ENCODE measurements at regions not wholly inside any gene's neighbourhood (a gene's known extent, or its start where the extent isn't known, plus 50 kb on each side); places are given as distances from the start of the nearest gene placed in this dataset.

DNA sequence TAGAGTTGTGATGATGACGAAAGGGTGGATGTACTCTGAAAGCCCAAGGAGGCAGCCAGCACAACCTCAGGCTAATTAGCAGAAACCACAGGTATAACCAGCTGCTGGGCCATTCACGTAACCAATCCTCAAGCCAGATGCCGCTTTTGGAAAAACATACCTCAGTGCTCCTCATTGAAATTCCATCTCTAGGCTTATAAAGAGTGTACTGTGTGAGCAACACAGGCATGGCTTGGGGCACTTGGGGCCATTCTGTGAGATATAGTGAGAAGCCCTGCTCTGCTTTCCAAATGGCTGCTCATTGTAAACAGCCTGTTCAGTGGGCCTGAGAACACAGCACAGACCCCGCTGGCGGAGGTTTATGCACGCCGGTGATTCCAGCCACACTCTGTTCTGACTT, 182.1 kb upstream of the HHIP start (continued):
- TF ChIP-seq CEBPB (IDR thresholded peaks at IDR 0.05) (no peak), EHMT2 (IDR thresholded peaks at IDR 0.05; ENCODE audit: low read depth) (no peak)

- Histone ChIP-seq H3K9me3 (no peaks in the 10 kb centered on the region), H3K4me2 (no peak overlapping the region), H3K27ac (no peak overlapping the region), H3K4me3 (no peak overlapping the region), H3K4me1 (no peaks in the 10 kb centered on the region)
- ATAC-seq (no peak), DNase-seq (ENCODE audit: low read depth in 1 of 2, low spot score in 1 of 2) (no peak), FAIRE-seq (no peak)
- CTCF ChIA-PET = no interaction called here
- TF ChIP-seq CHD2 (IDR thresholded peaks at IDR 0.05; ENCODE audit: low read length, partially characterized antibody) (no peak), RARB (CRISPR knock-in tag; IDR thresholded peaks at IDR 0.05) (no peak), CBX8 (IDR thresholded peaks at IDR 0.05) (no peak), KDM1A (IDR thresholded peaks at IDR 0.05; ENCODE audit: low read depth) (no peak), KDM5A (IDR thresholded peaks at IDR 0.05) (no peak), BHLHE40 (IDR thresholded peaks at IDR 0.05; ENCODE audit: low read depth, low read length) (no peak)
- TF ChIP-seq, protein P1, sequence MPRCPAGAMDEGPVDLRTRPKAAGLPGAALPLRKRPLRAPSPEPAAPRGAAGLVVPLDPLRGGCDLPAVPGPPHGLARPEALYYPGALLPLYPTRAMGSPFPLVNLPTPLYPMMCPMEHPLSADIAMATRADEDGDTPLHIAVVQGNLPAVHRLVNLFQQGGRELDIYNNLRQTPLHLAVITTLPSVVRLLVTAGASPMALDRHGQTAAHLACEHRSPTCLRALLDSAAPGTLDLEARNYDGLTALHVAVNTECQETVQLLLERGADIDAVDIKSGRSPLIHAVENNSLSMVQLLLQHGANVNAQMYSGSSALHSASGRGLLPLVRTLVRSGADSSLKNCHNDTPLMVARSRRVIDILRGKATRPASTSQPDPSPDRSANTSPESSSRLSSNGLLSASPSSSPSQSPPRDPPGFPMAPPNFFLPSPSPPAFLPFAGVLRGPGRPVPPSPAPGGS (IDR thresholded peaks at IDR 0.05) = no peak
- WGBS (ENCODE audit: missing lambda C conversion rate) = 47% methylated on average over 2 of the region's 2 CpGs
- POLR2A ChIA-PET = no interaction called here
Observed at GRCh38 chr4:144465546-144465945, 180.4 kb upstream of the HHIP start.

DNA sequence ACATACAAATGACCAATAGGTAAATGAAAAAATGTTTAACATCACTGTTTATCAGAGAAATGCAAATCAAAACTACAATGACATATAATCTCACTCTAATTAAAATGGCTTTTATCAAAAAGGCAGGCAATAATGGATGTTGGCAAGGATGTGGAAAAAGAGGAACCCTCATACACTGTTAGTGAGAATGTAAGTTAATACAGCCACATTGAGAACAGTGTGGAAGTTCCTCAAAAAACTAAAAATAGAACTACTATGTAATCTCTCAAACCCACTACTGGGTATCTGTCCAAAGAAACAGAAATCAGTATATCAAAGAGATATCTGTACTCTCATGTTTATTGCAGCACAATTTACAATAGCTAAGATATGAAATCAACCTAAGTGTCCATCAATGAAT, 165.9 kb upstream of the HHIP start:
- H3K9me3 ChIP-seq = no peaks in the 10 kb centered on the region
- ChIA-PET POLR2A (no interaction called here), CTCF (no interaction called here)
- no peak for ATAC-seq
- H3K27ac ChIP-seq = no peak overlapping the region
- H3K4me2 ChIP-seq = no peak overlapping the region
- no peak overlapping the region for H3K4me3 ChIP-seq
- FAIRE-seq = no peak
- TF ChIP-seq ZNF302 (CRISPR knock-in tag; IDR thresholded peaks at IDR 0.05) (no peak), REST (IDR thresholded peaks at IDR 0.05) (no peak), FOSB (CRISPR knock-in tag; IDR thresholded peaks at IDR 0.05) (no peak), RAD21 (conservative IDR thresholded peaks at IDR 0.05 in 1 of 2, IDR thresholded peaks at IDR 0.05 in 1 of 2) (no peak), SREBF2 (IDR thresholded peaks at IDR 0.05) (no peak), MAX (IDR thresholded peaks at IDR 0.05) (no peak)
- DNase-seq (ENCODE audit: low read depth in 1 of 2, low spot score in 1 of 2) = no peak
- H3K4me1 ChIP-seq = no peaks in the 10 kb centered on the region

DNA sequence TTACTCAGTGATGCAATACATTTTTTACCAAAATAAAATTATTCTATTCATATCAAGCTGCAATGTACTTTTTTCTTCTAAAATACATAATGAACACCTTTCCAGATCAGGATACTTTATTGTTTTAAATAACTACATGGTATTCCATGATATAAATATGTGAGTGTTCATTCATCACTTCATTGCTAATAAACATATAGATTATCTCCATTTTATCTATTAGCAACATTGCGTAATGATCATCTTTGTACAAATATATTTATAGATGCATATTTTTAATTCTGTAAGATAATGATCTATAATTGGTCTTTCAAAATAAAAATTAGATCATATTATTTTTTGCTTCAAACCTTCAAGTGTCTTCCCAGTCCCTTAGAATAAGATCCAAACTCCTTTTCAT, 156.1 kb upstream of the HHIP start:
- CTCF ChIA-PET = no interaction called here
- no peaks in the 10 kb centered on the region for H3K4me1 ChIP-seq
- H3K4me2 ChIP-seq = no peak overlapping the region
- ATAC-seq = no peak
- FAIRE-seq = no peak
- H3K27ac ChIP-seq = no peak overlapping the region
- POLR2A ChIA-PET = no interaction called here
- WGBS (ENCODE audit: missing lambda C conversion rate) = 97% methylated on average over 1 of the region's 1 CpG
- no peak overlapping the region for H3K4me3 ChIP-seq
- H3K9me3 ChIP-seq = no peaks in the 10 kb centered on the region
- DNase-seq (ENCODE audit: low read depth in 1 of 2, low spot score in 1 of 2) = no peak
- no peak for TF ChIP-seq MAX (IDR thresholded peaks at IDR 0.05)
- no peak for TF ChIP-seq RFX5 (IDR thresholded peaks at IDR 0.05)
- TF ChIP-seq, protein P2, sequence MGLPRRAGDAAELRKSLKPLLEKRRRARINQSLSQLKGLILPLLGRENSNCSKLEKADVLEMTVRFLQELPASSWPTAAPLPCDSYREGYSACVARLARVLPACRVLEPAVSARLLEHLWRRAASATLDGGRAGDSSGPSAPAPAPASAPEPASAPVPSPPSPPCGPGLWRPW (IDR thresholded peaks at IDR 0.05) = no peak
- TF ChIP-seq FOXS1 (CRISPR knock-in tag; IDR thresholded peaks at IDR 0.05) = no peak
- TF ChIP-seq EHF (CRISPR knock-in tag; IDR thresholded peaks at IDR 0.05) = no peak
- TF ChIP-seq, protein P3, sequence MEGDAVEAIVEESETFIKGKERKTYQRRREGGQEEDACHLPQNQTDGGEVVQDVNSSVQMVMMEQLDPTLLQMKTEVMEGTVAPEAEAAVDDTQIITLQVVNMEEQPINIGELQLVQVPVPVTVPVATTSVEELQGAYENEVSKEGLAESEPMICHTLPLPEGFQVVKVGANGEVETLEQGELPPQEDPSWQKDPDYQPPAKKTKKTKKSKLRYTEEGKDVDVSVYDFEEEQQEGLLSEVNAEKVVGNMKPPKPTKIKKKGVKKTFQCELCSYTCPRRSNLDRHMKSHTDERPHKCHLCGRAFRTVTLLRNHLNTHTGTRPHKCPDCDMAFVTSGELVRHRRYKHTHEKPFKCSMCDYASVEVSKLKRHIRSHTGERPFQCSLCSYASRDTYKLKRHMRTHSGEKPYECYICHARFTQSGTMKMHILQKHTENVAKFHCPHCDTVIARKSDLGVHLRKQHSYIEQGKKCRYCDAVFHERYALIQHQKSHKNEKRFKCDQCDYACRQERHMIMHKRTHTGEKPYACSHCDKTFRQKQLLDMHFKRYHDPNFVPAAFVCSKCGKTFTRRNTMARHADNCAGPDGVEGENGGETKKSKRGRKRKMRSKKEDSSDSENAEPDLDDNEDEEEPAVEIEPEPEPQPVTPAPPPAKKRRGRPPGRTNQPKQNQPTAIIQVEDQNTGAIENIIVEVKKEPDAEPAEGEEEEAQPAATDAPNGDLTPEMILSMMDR (IDR thresholded peaks at IDR 0.05) = no peak
- no peak for TF ChIP-seq PHF8 (IDR thresholded peaks at IDR 0.05; ENCODE audit: borderline replicate concordance, low read depth)
- no peak for TF ChIP-seq MAFK (IDR thresholded peaks at IDR 0.05; ENCODE audit: partially characterized antibody)
- TF ChIP-seq CBX2 (IDR thresholded peaks at IDR 0.05; ENCODE audit: borderline replicate concordance, low read depth) = no peak
- TF ChIP-seq MYC (IDR thresholded peaks at IDR 0.05; ENCODE audit: borderline replicate concordance, low read length) = no peak
- TF ChIP-seq CHD2 (IDR thresholded peaks at IDR 0.05; ENCODE audit: low read length, partially characterized antibody) = no peak
- no peak for TF ChIP-seq CHD4 (IDR thresholded peaks at IDR 0.05; ENCODE audit: borderline replicate concordance)
- TF ChIP-seq POLR2AphosphoS2 (conservative IDR thresholded peaks at IDR 0.05; ENCODE audit: low read length) = no peak
- no peak for TF ChIP-seq HEYL (CRISPR knock-in tag; IDR thresholded peaks at IDR 0.05)
- no peak for TF ChIP-seq MAZ (IDR thresholded peaks at IDR 0.05; ENCODE audit: borderline replicate concordance, low read depth, low read length)
- TF ChIP-seq RAD21 (conservative IDR thresholded peaks at IDR 0.05 in 1 of 2, IDR thresholded peaks at IDR 0.05 in 1 of 2) = no peak

Measured in A549 (cell line).